ENCODE measurements at regions not wholly inside any gene's neighbourhood (a gene's known extent, or its start where the extent isn't known, plus 50 kb on each side); places are given as distances from the start of the nearest gene placed in this dataset.

DNA sequence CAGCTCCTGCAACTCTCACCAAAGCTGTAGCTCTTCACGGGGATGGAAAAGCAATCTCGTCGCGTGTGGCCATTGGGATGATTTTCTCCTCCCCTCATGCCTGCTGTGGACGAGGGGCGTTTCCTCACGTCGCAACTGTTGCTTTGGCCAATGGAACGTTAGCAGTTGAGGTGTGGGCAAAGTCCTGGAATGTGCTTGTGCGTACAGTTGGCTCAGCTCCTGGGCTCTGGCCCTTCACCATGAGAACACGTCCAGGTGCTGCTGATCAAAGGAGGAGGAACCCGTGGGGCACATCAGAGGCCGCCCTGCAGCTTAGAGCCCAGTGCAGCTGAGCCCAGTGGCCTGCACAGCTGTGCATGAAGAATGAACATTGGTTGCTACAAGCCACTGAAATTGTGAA is 186.1 kb downstream of the TJP1 start:
- TF ChIP-seq SUZ12 (IDR thresholded peaks at IDR 0.05; ENCODE audit: extremely low read depth, insufficient read depth, insufficient read length) = no peak
- TF ChIP-seq ZNF274 (IDR thresholded peaks at IDR 0.05; ENCODE audit: low read depth, low read length) = no peak

Measured in NT2/D1 (cell line).